Renal cortical epithelial cell (primary cell): ENCODE measurements at regions not wholly inside any gene's neighbourhood (a gene's known extent, or its start where the extent isn't known, plus 50 kb on each side); places are given as distances from the start of the nearest gene placed in this dataset.
"Not testable (repeated sequence)": the region's sequence is repeated elsewhere in the genome, so short reads cannot be mapped to it uniquely, and the experiment has no call there.

Source experiments
- DNase-seq: peaks from one replicate; pipeline ENCODE4 v3.0.0-alpha.2; 2011; ENCODE audit warnings: low read depth

DNA sequence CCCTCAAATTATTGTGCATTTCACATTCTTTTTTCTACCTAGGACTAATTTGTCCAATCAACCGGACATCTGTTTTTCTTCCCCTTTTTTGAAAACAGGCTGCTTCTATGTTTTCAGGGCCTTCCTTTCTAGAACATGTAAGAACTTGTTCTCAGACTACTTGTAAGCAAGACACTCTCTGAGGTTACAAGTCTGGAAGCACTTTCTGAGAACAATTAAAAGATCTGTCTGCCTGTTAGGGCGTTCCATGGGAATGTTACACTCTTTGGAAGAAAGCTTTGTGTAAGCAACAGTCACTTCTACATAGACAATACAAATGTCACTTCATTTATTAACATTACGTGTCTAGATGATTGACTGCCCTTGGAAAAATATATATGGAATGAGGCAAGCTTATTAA lies 50.9 kb upstream of the HSPB3 start:
- no peak for DNase-seq

DNA sequence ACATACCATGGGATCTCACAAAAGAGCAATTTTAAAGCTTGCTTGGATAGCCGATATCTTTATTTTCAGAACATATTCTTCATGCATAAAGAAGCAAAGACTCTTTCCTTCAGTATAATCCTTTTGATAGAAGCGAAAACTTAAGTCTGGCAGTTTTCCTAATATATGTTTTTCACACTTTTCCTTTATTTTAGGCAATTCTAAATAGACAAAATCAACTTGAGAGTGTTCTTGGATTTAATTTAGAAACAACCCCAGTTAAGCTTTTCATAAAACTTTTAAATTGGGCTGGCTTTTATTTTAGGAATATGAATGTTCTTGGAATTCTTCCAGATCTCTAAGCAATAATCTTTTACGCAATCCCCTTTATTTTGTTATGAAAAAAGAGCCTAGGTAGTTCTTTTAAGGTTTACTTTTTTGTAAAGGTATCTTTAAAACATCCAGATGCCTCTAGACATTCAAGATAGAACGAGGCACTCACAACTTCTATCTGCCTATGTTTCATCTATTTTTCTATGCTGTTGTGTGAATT lies 51.5 kb upstream of the HSPB3 start:
- DNase-seq = no peak

DNA sequence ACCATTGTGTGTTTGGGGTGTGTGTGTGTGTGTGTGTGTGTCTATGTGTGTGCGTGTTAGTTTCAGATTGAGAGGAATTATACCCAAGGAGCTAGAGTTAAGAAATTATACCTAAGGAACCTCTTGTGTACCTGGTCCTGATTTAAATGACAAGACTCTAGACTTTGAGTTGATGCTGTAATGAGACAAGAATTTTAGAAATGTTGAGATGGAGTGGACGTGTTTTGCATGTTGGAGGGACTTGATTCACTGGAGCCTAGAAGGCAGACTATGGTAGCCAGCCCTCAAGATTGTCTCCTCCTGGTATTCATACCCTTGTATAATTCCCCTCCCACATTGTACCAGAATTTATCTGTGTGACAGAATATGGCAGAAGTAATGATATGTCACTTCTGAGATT lies 52.4 kb upstream of the HSPB3 start:
- DNase-seq = no peak

DNA sequence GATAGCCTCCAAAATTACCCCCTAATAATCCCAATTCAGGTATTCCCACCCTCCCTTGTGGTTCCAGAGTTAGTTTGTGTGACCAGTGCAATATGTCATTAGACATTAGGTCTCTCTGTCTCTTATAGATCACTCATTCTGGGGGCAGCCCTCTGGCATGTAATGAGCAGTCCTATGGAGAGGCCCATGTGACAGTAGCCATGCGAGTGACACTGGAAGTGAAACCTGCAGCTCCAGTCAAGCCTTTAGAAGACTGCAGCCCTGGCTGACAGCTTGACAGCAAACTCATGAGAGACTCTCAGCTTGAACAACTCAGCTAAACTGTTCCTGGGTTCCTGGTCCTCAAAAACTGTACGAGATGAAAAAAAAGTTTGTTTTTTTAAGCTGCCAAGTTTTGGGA lies 54.0 kb upstream of the HSPB3 start:
- no peak for DNase-seq

DNA sequence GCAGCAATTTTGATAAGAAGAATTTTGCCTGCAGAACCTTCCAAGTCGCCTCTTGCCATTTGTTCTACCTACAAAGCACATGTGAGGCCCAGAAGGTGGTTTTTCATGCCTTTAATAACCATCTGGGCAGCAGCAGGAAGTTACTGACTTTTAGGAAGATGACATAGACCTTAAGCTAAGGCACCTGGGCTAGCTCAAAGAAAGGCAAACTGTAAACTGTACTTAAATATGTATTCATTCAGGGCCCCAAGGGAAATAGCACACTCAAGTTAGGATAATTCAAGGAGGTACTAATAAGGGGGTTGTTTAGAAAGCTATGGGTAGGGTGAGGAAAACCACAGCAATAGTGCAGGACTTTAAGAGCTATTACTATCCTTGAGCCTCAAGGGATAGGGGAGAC lies 57.3 kb upstream of the HSPB3 start:
- no peak for DNase-seq

DNA sequence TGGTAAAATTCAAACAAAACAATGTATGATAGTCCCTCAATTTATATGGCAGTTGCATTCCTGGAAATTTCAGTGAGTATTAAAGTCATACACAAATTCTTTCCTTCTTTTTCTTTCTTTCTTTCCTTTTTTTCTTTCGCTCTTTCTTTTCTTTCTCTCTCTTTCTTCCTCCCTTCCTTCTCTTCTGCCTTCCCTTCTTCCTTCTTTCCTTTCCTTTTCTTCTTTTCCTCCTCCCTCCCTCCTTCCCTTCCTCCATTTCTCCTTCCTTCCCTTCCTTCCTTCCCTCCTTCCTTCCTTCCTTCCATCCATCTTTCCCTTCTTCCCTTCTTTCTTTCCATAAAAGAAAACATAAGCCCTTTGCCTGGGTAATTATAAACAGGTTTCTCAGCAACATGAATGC lies 58.1 kb upstream of the HSPB3 start:
- DNase-seq = no peak

DNA sequence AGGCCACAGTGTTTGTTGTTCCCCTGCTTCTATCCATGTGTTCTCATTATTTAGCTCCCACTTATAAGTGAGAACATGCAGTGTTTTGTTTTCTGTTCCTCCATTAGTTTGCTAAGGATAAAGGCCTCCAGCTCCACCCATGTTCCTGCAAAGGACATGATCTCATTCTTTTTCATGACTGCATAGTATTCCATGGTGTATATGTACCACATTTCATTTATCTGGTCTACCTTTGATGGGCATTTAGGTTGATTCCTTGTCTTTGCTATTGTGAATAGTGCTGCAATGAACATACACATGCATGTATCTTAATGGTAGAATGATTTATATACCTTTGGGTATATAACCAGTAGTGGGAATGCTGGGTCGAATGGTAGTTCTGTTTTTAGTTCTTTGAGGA lies 62.5 kb upstream of the HSPB3 start:
- DNase-seq = not testable (repeated sequence)

DNA sequence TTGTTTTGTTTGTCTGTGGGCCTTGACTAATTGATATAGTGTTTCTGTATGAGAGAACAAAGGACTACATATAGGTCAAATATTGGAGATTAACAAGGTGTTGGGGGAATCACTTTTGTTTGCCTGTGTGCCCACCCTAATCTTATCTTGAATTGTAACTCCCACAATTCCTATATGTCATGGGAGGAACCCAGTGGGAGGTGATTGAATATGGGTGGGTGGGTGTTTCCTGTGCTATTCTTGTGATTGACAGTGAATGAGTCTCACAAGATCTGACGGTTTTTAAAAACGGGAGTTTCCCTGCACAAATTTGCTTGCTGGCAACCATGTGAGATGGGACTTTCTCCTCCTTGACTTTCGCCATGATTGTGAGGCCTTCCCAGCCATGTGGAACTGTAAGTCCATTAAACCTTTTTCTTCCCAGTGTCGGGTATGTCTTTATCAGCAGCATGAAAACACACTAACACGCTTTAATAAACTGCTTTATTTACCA lies 64.9 kb upstream of the HSPB3 start:
- peak; percentile 9 for DNase-seq

DNA sequence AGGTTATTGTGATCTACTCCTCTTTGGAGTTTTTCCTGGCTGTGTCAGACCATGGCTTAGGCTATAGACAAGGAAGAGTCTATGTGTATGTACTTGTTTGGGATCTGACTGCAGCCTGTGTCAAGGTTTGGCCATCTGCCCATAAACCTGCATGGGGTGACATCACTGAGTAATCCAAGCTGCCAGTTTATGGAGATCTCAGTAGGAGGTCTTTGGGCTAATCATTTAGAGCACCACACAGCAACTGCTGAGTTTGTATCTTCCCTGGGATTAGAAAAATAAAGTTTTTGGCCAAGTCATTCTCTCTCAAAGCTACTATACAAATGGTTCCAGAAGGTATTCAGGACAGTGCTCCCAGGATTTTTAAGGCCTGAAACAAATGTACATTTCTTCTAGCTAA lies 65.5 kb upstream of the HSPB3 start:
- peak; percentile 96 for DNase-seq

DNA sequence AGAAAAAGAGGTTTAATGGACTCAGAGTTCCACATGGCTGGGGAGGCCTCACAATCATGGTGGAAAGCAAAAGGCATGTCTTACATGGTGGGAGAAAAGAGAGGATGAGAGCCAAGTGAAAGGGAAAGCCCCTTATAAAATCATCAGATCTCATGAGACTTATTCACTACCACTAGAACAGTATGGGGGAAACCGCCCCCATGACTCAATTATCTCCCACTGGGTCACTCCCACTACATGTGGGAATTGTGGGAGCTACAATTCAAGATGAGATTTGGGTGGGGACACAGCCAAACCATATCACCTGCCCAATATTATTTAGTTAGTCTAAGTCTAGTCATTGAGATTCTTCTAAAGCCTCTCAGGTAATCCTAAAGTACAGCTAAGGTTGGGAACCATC lies 66.1 kb upstream of the HSPB3 start:
- not testable (repeated sequence) for DNase-seq

DNA sequence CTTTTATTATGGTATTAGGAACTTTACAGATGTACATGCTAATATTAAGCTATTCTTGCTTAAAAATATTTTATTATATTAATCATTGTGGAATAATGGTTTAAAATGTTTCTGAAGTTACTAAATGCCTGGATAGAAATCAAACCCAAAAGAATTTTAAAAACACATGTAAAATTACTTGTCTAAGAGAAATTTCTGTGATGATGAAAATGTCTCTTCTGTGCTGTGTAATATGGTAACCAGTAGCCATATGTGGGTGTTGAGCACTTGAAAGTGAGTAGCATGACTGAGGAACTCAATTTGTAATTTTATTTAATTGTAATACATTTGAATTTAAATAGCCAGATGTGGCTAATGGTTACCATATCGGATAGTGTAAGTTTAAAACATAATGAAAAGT lies 66.7 kb upstream of the HSPB3 start:
- DNase-seq = no peak

DNA sequence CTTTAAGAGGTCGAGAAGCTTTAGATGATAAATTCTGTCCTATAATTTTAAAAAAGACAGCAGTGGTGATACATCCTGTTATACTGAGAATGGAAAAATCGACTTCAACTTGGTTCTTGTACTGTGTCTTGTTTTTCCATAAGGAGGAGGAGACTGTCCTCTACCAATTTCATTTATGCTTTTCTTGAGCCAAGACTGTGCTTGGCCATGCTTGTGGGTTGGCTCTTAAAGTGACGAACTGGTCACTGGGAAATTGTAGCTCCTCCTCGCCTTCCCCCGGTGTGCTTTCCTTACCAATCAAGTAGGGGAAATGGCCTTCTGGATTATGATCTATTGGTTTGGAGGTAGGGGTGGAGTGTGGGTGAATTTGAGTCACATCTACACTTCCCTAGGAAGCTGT lies 67.1 kb upstream of the HSPB3 start:
- DNase-seq = no peak

DNA sequence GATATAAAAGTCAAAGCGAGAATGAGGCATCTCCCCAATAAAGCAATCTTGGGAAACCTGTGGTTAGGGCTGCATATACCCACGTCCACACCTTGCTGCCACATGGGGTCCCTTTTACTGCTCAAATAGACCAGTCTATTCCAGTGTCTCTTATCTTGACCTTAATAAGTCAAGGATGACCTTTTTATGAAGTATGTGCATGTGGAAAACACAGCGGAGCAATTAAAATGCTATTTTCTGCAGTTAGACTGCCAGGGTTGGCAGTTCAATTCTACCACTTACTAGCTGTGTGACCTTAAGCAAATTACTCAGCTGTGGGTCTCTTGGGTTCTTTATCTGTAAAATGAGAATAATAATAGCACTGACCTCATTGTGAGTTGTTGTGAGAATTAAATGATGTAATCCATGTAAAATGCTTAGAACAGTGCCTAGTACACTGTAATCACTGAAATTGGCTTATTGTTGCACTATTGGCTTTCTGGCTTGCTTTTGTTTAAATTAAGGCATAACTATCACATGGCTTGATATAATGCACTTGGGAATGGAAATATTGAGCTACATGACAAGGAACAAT lies 67.8 kb upstream of the HSPB3 start:
- DNase-seq = no peak

DNA sequence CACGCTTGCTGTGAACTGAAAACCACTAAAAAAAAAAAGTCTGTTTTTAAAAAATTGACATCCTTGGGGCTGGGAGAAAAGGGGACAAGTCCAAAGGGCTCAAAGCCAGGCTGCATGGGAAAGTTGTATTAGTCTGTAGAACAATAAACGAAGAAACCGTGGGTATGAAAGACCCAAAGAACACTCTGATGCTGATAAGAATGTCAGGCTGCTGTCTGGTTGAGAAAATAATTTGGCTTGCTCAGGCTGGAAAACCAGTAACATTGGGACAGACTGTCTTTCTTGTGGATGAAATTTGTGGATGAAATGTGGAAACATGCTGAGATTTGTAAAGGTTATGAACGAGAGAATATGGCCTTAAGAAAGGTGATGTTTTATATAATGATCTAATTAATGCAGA lies 68.5 kb upstream of the HSPB3 start:
- no peak for DNase-seq

DNA sequence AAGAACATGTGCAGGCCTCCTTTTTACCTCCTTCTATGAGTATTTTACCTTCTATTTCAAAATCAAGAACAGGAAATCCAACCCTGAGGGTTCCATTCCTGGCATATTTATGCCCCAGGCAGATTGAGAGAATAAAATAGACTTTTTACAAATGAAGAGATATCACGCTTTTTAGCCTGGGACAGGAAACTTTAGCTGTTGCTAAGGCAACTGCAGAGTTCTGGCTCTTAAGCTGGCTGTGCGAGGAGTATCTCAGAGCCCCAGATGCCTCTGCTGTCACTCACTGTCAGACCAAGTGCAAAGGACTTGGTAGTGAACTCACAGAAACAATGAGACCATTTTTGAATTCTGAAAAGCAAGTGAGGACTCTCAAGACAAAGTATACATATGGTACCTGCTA lies 69.5 kb upstream of the HSPB3 start:
- no peak for DNase-seq

DNA sequence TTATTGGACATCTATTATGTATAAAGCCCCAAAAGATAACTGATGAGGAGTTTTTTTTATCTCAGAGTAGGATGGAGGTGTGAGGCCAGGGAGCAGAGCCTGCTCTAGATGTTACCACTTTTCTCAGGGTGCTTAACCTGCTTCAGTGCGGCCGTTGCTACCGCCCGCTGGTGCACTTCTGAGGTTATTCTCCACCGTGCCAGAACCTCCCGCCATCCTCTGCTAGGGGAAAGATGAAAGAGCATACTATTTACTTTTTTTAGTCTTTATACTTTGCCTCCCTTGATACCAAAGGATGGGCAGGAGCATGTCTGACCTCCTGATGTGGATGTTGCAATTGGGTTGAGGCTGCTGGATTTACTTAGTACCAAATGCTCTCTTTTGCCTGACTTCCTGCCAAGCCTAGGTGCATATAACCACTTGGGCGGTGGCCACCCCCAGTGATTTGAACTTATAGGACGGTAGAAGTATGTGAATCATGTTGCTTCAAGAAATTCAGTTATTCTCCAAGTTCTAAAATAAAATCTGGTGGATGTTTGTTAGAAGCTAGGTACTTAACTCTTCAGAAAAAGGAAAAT lies 71.1 kb upstream of the HSPB3 start:
- no peak for DNase-seq

DNA sequence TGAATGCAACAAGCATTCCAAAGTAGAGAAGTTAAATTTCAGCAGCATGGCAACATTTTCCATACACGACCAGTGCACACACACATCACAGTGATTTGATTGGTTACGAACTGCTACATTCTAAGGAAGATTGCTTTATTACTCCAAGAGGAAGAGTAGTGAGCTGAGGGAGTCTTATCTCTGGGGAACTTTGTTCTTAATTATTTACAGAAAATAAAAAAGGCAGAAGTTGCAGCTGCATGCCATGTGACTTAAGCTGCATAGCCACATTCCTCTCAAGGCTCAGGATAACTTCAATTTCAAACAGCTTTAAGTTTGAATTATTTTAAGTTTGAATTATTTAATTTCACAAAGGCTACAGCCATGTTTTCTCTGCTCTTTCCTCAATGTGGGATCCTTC lies 71.6 kb upstream of the HSPB3 start:
- no peak for DNase-seq

DNA sequence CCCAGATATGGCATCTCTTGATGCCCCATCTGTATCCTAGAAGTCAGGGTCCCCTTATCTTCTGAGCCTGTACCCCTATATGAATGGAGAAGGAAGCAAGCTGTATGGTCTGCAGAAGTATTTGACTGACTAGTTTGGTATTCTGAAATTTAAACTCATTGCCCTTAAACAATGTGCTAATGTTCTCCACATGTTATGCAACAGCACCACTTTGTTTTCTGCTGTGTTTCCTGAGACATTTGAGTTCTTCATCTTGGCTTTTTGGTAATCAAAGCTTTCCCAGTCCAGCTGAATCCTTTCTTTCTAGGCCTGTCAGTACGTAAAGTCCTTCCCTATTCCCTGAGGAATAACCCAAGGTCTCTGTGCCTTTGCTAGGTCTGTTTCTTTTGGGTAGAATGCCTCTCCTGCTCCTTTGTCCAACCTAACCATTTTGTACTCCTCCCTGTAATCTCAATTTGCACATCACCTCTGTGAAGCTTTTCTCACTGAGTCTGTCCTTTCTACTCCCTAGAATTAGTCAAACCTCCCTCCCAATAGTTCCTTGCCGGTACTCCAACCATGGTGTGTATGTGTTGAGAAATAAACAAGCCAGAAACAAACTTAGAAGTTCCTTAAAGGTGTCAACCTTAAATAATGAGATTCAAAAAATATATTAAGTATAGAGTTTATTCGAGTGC lies 72.1 kb upstream of the HSPB3 start:
- DNase-seq = no peak

DNA sequence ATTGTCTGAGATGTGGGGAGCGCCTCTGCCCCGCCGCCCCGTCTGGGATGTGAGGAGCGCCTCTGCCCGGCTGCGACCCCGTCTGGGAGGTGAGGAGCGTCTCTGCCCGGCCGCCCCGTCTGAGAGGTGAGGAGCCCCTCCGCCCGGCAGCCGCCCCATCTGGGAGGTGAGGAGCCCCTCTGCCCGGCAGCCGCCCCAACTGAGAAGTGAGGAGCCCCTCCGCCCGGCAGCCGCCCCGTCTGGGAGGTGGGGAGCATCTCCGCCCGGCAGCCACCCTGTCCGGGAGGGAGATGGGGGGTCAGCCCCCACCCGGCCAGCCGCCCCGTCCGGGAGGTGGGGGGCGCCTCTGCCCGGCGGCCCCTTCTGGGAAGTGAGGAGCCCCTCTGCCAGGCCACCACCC lies 70.9 kb upstream of the ARL15 start:
- DNase-seq = not testable (repeated sequence)

DNA sequence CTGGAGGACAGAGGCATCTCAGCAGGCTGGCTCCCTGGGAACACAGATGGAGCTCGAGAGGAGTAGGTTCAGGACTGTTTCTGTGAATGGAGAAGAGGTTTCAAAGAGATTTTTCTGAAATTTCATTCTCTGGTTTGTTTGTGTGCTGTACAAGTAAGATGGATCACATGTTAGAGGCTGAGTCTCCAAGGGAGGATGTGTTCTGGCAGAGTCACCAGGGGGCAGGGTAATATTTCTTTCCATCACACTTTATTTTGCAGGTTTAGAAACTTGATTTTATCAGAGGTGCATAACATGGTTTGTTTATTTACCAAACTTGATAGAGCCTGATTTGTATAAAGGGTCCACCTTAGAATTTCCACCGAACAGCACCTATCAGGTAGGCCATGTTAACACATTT lies 69.2 kb upstream of the ARL15 start:
- no peak for DNase-seq

DNA sequence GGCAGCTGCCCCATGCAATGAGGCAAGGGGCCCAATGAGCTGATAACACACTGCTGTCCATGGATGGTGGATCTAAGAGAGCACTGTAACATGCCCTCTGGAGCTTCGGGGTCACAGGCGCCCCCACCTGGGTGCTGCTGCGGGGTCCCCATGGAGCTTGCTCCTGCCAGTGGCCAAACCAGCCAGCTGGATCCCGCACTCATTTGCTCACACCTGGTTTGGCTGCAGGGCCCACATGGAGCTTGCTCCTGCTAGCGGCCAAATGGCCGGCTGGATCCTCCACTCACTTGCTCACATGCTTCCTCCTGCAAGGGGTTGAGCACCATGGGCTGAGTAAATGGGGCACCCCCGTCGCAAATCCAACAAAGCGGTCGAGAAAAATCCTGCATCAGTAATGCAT lies 68.3 kb upstream of the ARL15 start:
- no peak for DNase-seq

DNA sequence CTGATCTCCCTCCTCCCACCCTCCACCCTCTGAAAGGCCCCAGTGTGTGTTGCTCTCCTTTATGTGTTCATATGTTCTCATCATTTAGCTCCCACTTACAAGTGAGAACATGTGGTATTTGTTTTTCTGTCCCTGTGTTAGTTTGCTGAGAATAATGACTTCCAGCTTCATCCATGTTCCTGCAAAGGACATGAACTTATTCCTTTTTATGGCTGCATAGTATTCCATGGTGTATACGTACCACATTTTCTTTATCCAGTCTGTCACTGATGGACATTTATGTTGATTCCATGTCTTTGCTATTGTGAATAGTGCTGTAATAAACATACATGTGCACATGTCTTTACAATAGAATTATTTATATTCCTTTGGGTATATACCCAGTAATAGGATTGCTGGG lies 67.0 kb upstream of the ARL15 start:
- not testable (repeated sequence) for DNase-seq

DNA sequence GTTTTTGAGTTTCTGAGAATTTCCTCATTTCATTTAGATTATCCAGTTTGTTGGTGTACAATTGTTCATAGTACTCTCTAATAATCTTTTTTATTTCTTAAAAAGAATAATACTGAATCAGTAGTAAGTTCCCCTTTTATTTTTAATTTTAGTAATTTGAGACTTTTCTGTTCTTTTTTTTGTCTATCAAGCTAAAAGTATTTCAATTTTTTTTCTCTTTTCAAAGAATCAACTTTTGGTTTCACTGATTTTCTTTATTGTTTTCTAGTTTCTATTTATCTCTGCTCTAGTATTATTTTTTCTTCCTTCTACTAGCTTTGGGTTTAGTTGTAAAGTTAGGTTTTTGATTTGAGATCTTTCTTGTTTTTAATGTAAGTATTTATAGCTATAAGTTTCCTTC lies 60.6 kb upstream of the ARL15 start:
- DNase-seq = no peak
